ENCODE measurements at regions not wholly inside any gene's neighbourhood (a gene's known extent, or its start where the extent isn't known, plus 50 kb on each side); places are given as distances from the start of the nearest gene placed in this dataset.

DNA sequence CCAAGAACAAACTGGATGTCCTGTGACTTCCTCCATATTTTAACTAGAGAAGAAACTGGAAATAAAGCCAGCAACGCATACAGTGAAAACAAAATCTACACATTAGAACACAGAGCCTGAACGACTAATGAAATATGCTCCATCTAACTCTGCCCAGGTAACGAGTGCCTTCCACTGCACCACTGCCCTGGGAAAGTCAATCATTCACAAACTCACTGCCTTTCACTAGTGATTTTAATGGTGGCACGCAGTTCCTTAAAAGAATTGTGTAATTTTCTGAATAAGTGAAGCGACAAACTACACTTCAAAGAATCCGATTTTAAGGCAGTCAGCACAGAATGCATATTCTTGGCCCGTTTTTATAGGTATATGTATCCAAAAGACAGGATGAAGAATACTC is 416.0 kb downstream of the SHQ1 start:
- TF ChIP-seq, protein P1, sequence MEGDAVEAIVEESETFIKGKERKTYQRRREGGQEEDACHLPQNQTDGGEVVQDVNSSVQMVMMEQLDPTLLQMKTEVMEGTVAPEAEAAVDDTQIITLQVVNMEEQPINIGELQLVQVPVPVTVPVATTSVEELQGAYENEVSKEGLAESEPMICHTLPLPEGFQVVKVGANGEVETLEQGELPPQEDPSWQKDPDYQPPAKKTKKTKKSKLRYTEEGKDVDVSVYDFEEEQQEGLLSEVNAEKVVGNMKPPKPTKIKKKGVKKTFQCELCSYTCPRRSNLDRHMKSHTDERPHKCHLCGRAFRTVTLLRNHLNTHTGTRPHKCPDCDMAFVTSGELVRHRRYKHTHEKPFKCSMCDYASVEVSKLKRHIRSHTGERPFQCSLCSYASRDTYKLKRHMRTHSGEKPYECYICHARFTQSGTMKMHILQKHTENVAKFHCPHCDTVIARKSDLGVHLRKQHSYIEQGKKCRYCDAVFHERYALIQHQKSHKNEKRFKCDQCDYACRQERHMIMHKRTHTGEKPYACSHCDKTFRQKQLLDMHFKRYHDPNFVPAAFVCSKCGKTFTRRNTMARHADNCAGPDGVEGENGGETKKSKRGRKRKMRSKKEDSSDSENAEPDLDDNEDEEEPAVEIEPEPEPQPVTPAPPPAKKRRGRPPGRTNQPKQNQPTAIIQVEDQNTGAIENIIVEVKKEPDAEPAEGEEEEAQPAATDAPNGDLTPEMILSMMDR (IDR thresholded peaks at IDR 0.05), result no peak

DNA sequence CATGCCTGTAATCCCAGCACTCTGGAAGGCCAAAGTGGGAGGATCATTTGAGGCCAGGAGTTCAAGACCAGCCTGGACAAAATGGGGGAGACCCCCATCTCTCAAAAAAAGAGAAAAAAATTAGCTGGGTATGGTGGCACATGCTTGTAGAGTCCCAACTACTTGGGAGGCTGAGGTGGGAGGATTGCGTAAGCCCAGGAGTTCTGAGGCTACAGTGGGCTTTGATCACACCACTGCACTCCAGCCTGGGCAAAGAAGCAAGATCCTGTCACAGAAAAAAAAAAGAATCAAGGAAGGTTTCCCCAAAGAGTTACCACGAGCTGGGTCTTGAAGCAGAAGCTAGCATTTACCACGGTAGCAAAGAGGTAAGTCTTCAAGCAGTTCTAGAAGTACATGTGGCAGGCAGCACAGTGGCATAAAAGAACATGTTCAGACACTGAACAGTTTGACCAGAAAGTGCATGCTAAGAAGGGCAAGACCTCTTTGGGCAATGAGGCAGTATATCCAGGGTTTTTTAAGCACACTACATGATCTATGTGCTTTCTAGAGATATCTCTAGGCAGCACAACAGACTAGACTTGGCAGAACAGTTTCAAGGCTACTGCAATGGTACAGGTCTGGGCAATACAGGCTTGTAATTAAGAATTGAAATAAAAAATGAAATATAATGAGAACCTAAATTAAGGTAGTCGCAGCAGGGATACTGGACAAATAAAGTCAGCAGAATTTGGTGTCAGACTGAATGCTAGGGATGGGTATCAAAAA is 418.5 kb downstream of the SHQ1 start:
- TF ChIP-seq, protein P1 (IDR thresholded peaks at IDR 0.05), result no peak

DNA sequence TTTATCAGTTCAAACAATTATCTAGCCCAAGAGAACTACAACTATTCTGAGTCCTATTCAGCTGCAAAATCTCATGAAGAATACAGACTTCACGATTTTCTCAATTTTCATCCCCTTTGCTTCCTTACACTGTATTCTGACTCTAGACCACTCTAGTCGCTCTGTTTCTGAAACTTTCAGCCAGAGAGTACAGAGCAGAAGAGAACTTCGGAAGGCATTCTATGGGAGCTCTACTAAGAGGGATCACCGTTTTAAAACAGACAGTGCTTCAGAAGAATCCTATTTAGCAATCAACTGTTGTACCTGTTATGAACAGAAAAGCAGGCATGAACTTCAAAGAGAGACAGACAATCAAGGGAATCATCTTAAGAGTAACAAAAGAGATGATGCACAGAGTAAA is 419.4 kb downstream of the SHQ1 start:
- TF ChIP-seq, protein P1 (IDR thresholded peaks at IDR 0.05), result no peak

DNA sequence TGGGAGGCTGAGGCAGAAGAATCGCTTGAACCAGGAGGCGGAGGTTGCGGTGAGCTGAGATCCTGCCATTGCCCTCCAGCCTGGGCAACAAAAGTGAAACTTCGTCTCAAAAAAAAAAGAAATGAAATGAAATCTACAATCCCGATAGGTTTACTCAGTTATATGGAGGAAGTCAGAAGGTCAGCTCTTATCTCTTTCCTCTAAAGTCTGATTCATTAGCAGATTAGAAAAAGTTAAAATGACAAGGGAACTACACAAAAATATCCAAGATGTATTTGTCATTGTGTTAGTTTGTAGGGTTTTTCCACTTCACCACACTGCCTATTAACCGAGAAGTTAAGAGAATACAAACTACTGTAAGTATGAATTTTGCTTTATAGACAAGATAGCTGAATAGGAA is 420.6 kb downstream of the SHQ1 start:
- TF ChIP-seq, protein P1 (IDR thresholded peaks at IDR 0.05), result no peak

DNA sequence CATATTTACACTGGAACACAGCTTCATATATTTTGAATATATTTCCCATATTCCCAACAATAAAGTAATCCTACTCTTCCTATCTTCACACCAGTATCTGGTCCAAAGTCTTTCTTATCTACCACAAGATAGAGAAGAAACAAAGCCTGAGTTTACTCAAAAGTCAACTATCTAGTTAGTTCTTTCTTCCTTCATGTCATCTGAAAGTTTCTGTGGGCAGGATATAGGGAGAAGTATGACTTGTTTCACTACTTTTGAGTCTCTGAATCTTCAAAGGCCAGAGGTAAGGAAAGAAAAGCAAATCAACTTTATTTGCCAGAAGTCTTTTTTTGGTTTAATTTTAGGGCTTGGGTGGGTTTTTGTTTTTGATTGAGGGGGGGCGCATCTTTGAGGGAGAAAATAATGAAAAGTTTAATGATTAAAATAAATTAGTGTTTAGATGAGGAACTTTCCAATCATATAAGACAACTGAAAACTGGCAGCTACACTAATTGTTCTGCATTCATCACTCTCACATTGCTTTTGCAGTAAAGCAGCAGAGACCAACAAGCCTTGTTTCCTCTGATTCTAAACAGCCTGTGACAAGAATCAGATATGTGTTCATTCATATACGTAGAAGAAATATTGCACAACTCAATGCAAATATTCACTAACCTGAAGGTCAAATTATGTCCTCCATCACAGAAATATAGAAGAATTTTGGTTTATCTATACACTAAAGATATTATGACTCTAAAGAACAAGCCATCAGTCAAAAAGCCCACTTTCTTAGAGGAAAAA is 421.4 kb downstream of the SHQ1 start:
- TF ChIP-seq, protein P1 (IDR thresholded peaks at IDR 0.05), result no peak

DNA sequence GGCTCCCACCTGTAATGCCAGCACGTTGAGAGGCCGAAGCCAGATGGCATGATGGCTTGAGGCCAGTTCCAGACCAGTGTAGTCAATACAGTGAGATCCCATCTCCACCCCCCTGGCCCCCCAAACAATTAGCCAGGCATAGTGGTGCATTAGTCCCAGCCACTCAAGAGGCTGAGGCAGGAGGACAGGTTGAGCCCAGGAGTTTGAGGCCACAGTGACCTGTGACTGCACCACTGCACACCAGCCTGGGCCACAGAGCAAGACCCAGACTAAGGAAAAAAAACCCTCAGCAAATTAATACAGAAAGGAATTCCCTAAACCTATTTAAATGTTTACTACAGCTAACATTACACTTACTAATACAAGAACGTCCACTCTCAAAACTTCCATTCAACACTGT is 424.6 kb downstream of the SHQ1 start:
- TF ChIP-seq, protein P1 (IDR thresholded peaks at IDR 0.05), result no peak

DNA sequence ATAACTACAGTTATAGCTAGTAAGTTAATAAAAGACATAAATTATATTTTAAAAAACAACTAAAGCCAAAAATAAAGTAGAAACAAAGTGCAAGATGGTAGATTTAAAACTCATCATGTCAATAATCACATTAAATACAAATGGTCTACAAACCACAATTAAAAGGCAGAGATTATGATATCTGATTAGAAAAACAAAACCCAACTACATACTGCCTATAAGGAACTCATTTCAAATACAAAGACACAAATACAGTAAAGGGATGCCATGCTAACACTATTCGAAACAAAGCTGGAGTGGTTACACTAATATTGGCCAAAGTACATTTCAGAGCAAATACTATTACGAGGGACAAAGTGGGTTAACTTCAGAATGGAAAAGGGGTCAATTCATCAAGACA is 426.5 kb downstream of the SHQ1 start:
- TF ChIP-seq, protein P1 (IDR thresholded peaks at IDR 0.05), result no peak
